GM23338 (cell line): ENCODE measurements at regions not wholly inside any gene's neighbourhood (a gene's known extent, or its start where the extent isn't known, plus 50 kb on each side); places are given as distances from the start of the nearest gene placed in this dataset.

ENCODE experiments used
- ATAC-seq: fragments of 200-7000 bp; cut with Tn5 transposase; 3 replicates; pipeline ENCODE4 v1.9.1; 2020
- DNase-seq: peaks from one replicate; pipeline ENCODE4 v3.0.0-alpha.2; 2015; ENCODE audit warnings: low spot score
- H2AFZ ChIP-seq: fragments of 200-600 bp; sonication (generic); 2 replicates; pipeline ENCODE4 v1.8.0; 2016; ENCODE audit warnings: antibody characterized with exemption, mild to moderate bottlenecking, moderate library complexity
- H3F3A ChIP-seq: fragments of 200-600 bp; sonication (generic); replicated peaks from 2 replicates; pipeline ENCODE4 v1.8.0; 2017; ENCODE audit warnings: antibody characterized with exemption, mixed run types, low read depth
- H3K27ac ChIP-seq: fragments of 200-600 bp; sonication (generic); 2 replicates; pipeline ENCODE4 v1.6.1; 2016; ENCODE audit warnings: low read depth
- H3K27me3 ChIP-seq: fragments of 200-600 bp; sonication (generic); 2 replicates; pipeline ENCODE4 v1.8.0; 2016; ENCODE audit warnings: mild to moderate bottlenecking, mixed run types, moderate library complexity; ENCODE audit not compliant: insufficient read depth
- H3K36me3 ChIP-seq: fragments of 200-600 bp; sonication (generic); 2 replicates; pipeline ENCODE4 v1.8.0; 2016; ENCODE audit warnings: mild to moderate bottlenecking; ENCODE audit not compliant: insufficient read depth
- H3K4me1 ChIP-seq: fragments of 200-600 bp; sonication (generic); 2 replicates; pipeline ENCODE4 v1.8.0; 2016; ENCODE audit warnings: mild to moderate bottlenecking, moderate library complexity; ENCODE audit not compliant: insufficient read depth
- H3K4me2 ChIP-seq: fragments of 200-600 bp; sonication (generic); 2 replicates; pipeline ENCODE4 v1.7.1; 2017; ENCODE audit warnings: mixed run types
- H3K4me3 ChIP-seq: fragments of 200-600 bp; sonication (generic); 2 replicates; pipeline ENCODE4 v1.6.1; 2016; ENCODE audit warnings: mixed run types
- H3K79me2 ChIP-seq: fragments of 200-600 bp; sonication (generic); replicated peaks from 2 replicates; pipeline ENCODE4 v1.8.0; 2017; ENCODE audit warnings: mild to moderate bottlenecking; ENCODE audit not compliant: insufficient read depth
- H3K9me2 ChIP-seq: fragments of 200-600 bp; sonication (generic); 2 replicates; pipeline ENCODE4 v1.8.0; 2017; ENCODE audit not compliant: insufficient read depth
- H4K20me1 ChIP-seq: fragments of 200-600 bp; sonication (generic); replicated peaks from 2 replicates; pipeline ENCODE4 v1.8.0; 2017; ENCODE audit warnings: mild to moderate bottlenecking; ENCODE audit not compliant: insufficient read depth
- H3K27ac Mint-ChIP-seq: 2 replicates; pipeline ENCODE4 v1.8.0; 2020; ENCODE audit warnings: inconsistent platforms, mild to moderate bottlenecking, moderate library complexity, mixed read lengths
- H3K27me3 Mint-ChIP-seq: 3 replicates; pipeline ENCODE4 v1.8.0; 2022; ENCODE audit warnings: low read depth, mild to moderate bottlenecking, moderate library complexity, mixed read lengths, inconsistent platforms; ENCODE audit not compliant: insufficient read depth, poor library complexity
- H3K36me3 Mint-ChIP-seq: 3 replicates; pipeline ENCODE4 v1.8.0; 2021; ENCODE audit warnings: low read depth, mild to moderate bottlenecking, inconsistent platforms, moderate library complexity, mixed read lengths
- H3K4me1 Mint-ChIP-seq: 3 replicates; pipeline ENCODE4 v1.8.0; 2020; ENCODE audit warnings: mild to moderate bottlenecking, inconsistent platforms, mixed read lengths
- H3K4me3 Mint-ChIP-seq: 3 replicates; pipeline ENCODE4 v1.8.0; 2021; ENCODE audit warnings: moderate library complexity, mild to moderate bottlenecking, inconsistent platforms, mixed read lengths
- H3K9me3 Mint-ChIP-seq: 3 replicates; pipeline ENCODE4 v1.8.0; 2020; ENCODE audit warnings: moderate library complexity, mild to moderate bottlenecking, inconsistent platforms, mixed read lengths
- CREB1 ChIP-seq: fragments of 250-450 bp; sonication (Bioruptor Pico); IDR thresholded peaks from 2 replicates; pipeline ENCODE4 v1.5.0; 2020; ENCODE audit warnings: low read depth, mild to moderate bottlenecking, moderate library complexity
- CTCF ChIP-seq, 2 experiments: fragments of 200-600 bp in 1 of 2; sonication (generic) in 1 of 2; conservative IDR thresholded peaks; 2 replicates each; pipeline versions ENCODE4 v1.5.1 to v1.6.1; 2016 to 2017; ENCODE audit warnings: antibody characterized with exemption in 2 of 2, low read depth in 2 of 2, mild to moderate bottlenecking in 2 of 2, moderate library complexity in 1 of 2
- ETS1 ChIP-seq: IDR thresholded peaks from 2 replicates; pipeline ENCODE4 v1.6.1; 2016; ENCODE audit warnings: antibody characterized with exemption
- EZH2 ChIP-seq: fragments of 200-600 bp; sonication (generic); IDR thresholded peaks from one replicate; pipeline ENCODE4 v1.8.0; 2017; ENCODE audit warnings: antibody characterized with exemption, mild to moderate bottlenecking, low read depth; ENCODE audit not compliant: unreplicated experiment
- EZH2phosphoT487 ChIP-seq: fragments of 200-600 bp; sonication (generic); IDR thresholded peaks from one replicate; pipeline ENCODE4 v1.8.1; 2018; ENCODE audit warnings: antibody characterized with exemption; ENCODE audit not compliant: unreplicated experiment
- JUNB ChIP-seq: IDR thresholded peaks from one replicate; pipeline ENCODE4 v1.6.1; 2016; ENCODE audit warnings: antibody characterized with exemption; ENCODE audit not compliant: unreplicated experiment
- NANOG ChIP-seq: IDR thresholded peaks from 2 replicates; pipeline ENCODE4 v1.6.1; 2016; ENCODE audit warnings: antibody characterized with exemption, borderline replicate concordance
- POLR2AphosphoS5 ChIP-seq: IDR thresholded peaks from 2 replicates; pipeline ENCODE4 v1.6.1; 2016; ENCODE audit warnings: antibody characterized with exemption, low read depth
- REST ChIP-seq: IDR thresholded peaks from one replicate; pipeline ENCODE4 v1.6.1; 2018; ENCODE audit warnings: antibody characterized with exemption; ENCODE audit not compliant: unreplicated experiment
- STAT1 ChIP-seq: IDR thresholded peaks from one replicate; pipeline ENCODE4 v1.6.1; 2016; ENCODE audit warnings: antibody characterized with exemption; ENCODE audit not compliant: unreplicated experiment
- ZNF114 ChIP-seq: fragments of 250-450 bp; sonication (Bioruptor Pico); IDR thresholded peaks from 2 replicates; pipeline ENCODE4 v1.5.0; 2020; ENCODE audit warnings: mild to moderate bottlenecking, moderate library complexity
- ZNF462 ChIP-seq: fragments of 250-450 bp; sonication (Bioruptor Pico); IDR thresholded peaks from 2 replicates; pipeline ENCODE4 v1.5.0; 2020; ENCODE audit warnings: mild to moderate bottlenecking, moderate library complexity

- TF ChIP-seq ETS1, result no peak
- no peak for TF ChIP-seq ZNF114 (CRISPR knock-in tag)
- TF ChIP-seq ZNF462 (CRISPR knock-in tag), result no peak
- TF ChIP-seq REST, result no peak
- no peak for TF ChIP-seq CREB1 (CRISPR knock-in tag)
- TF ChIP-seq EZH2, result no peak
- TF ChIP-seq POLR2AphosphoS5, result no peak
- no peak for TF ChIP-seq EZH2phosphoT487
- no peak for TF ChIP-seq NANOG
- no peak for TF ChIP-seq JUNB
- no peak for TF ChIP-seq CTCF (conservative IDR thresholded peaks at IDR 0.05; ENCODE audit: low read depth in 2 of 2)
- no peak for TF ChIP-seq STAT1
- Mint-ChIP-seq H3K36me3 (no peaks in the 10 kb centered on the region), H3K9me3 (0 out of 3 replicates have a peak, but pooled peaks cover 3% of the 10 kb centered on the region), H3K4me1 (no peaks in the 10 kb centered on the region), H3K27me3 (no peaks in the 10 kb centered on the region), H3K4me3 (no peak overlapping the region), H3K27ac (no peak overlapping the region)
- DNase-seq, result no peak
- H3K27me3 ChIP-seq, result no peaks in the 10 kb centered on the region
- no peaks in the 10 kb centered on the region for H3F3A ChIP-seq
- no peaks in the 10 kb centered on the region for H4K20me1 ChIP-seq
- no peaks in the 10 kb centered on the region for H3K36me3 ChIP-seq
- no peak overlapping the region for H3K4me3 ChIP-seq
- no peak overlapping the region for H3K27ac ChIP-seq
- H3K79me2 ChIP-seq, result no peaks in the 10 kb centered on the region
- H2AFZ ChIP-seq, result no peak overlapping the region
- no peak overlapping the region for H3K4me2 ChIP-seq
- no peaks in the 10 kb centered on the region for H3K4me1 ChIP-seq
- no peak for ATAC-seq
- no peaks in the 10 kb centered on the region for H3K9me2 ChIP-seq
Measured at GRCh38 chrX:82692991-82693390, 815.1 kb upstream of the POU3F4 start.
